ENCODE measurements at regions not wholly inside any gene's neighbourhood (a gene's known extent, or its start where the extent isn't known, plus 50 kb on each side); places are given as distances from the start of the nearest gene placed in this dataset.

DNA sequence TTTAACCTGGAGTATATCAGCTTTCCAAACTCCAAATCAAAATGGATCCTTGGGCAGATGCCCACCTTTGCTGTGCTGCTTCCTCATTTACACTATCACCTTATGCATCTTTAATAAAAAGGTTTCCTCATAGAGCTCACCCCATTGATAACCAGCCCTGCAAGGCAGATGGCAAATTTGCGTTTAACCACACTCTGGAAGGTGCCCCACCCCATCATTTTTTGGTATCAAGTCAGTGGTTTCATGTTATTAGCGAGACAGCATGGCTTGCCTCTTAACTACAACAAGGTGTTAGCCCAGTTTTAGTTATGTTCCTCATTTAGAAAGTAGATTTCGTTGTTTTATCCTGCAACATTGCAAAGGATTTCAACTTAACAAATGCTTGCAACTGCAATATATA, 214.0 kb upstream of the WDFY3 start:
- TF ChIP-seq EZH2 (IDR thresholded peaks at IDR 0.05; ENCODE audit: low read length, unreplicated experiment) (no peak), EZH2phosphoT487 (IDR thresholded peaks at IDR 0.05; ENCODE audit: borderline replicate concordance, low read length) (no peak)
- TF ChIP-seq, protein P1, sequence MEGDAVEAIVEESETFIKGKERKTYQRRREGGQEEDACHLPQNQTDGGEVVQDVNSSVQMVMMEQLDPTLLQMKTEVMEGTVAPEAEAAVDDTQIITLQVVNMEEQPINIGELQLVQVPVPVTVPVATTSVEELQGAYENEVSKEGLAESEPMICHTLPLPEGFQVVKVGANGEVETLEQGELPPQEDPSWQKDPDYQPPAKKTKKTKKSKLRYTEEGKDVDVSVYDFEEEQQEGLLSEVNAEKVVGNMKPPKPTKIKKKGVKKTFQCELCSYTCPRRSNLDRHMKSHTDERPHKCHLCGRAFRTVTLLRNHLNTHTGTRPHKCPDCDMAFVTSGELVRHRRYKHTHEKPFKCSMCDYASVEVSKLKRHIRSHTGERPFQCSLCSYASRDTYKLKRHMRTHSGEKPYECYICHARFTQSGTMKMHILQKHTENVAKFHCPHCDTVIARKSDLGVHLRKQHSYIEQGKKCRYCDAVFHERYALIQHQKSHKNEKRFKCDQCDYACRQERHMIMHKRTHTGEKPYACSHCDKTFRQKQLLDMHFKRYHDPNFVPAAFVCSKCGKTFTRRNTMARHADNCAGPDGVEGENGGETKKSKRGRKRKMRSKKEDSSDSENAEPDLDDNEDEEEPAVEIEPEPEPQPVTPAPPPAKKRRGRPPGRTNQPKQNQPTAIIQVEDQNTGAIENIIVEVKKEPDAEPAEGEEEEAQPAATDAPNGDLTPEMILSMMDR (conservative IDR thresholded peaks at IDR 0.05; ENCODE audit: low read depth, low read length): no peak
